Bone marrow (tissue), 2 donors: ENCODE measurements at regions not wholly inside any gene's neighbourhood (a gene's known extent, or its start where the extent isn't known, plus 50 kb on each side); places are given as distances from the start of the nearest gene placed in this dataset.
"Not testable (repeated sequence)": the region's sequence is repeated elsewhere in the genome, so short reads cannot be mapped to it uniquely, and the experiment has no call there.

Source experiments
- DNase-seq, 2 donors: peaks; one replicate each; lab custom pipeline; 2025; lab: John Stamatoyannopoulos, UW

DNA sequence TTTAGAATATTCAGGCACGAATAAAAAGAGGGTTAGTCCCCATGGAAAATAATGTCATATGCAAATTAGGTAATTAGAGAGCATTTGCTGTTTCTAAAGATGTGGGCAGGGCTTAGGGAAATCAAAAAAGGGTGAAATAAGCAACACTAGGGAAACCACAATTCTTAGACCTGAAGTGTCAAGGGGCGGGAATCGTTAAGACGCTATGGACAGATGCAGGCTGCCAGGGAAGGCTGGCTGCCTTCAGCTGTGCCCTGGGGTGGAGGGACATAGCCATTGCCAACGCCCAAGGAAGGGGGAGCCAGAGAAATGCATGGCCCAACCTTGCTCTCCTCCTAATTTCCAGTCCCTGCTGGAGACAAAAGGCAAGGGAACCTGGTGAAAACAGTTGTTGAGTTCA is 141.7 kb upstream of the PROK2 start:
- DNase-seq, result no peak

DNA sequence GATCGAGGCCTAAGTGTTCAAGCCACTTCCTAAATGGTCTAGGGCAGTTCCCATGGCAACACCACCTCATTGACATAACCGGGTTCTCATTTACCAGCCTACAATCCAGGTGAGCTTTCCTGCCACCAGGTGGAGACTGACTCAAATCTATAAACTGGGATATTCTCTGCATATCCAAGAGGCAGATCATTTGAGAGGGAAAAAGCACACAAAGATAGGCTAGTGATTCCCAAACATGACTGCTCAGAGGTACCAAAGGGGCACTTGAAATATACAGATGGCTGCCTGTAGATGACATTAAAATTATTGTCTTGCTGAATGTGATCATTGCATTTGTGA is 141.3 kb upstream of the PROK2 start:
- no peak for DNase-seq

DNA sequence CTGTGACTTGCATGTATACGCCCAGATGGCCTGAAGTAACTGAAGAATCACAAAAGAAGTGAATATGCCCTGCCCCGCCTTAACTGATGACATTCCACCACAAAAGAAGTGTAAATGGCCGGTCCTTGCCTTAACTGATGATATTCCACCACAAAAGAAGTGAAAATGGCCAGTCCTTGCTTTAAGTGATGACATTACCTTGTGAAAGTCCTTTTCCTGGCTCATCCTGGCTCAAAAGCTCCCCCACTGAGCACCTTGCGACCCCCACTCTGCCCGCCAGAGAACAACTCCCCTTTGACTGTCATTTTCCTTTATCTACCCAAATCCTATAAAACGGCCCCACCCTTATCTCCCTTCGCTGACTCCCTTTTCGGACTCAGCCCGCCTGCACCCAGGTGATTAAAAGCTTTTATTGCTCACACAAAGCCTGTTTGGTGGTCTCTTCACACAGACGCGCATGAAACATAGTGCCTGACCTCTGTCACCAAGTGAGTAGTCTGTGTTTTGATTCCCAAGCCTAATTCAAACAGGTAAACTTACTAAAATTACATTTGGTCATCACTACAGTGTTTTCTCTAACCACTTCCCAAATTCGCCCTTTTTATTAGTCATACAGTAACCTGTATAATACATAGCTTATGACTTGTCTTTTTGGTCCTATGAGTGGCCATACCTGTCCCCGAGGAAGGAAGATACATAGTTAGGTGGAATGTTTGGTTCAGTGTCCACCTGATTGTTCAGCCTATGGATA is 140.7 kb upstream of the PROK2 start:
- DNase-seq, result not testable (repeated sequence)

- DNase-seq, result no peak
These were observed 139.8 kb upstream of the PROK2 start for GRCh38 chr3:71924721-71925120.

DNA sequence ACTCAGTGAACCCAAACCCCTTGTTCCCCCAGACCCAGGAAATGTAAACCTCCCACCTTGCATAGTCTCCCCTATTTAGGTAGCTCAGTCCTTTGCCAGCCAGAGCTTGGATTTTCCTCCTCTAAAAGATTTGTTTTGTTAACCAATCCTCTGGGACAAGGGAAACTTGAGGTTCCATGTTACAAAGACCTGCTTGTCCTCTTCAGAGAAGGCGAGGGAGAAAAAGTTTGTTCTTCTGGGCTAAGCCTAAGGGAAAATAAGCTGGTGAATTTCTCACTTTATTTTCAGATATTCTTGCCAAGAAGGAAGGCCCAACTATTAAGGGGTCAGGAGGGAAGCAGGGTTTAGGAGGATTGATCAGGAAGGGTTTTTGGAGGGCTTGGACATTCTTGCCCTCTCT is 136.1 kb upstream of the PROK2 start:
- no peak for DNase-seq

GRCh38 chr3:71919572-71919971 is 134.6 kb upstream of the PROK2 start:
- DNase-seq, result no peak

- DNase-seq, result no peak
These were observed 132.6 kb upstream of the PROK2 start for GRCh38 chr3:71917545-71917944.

DNA sequence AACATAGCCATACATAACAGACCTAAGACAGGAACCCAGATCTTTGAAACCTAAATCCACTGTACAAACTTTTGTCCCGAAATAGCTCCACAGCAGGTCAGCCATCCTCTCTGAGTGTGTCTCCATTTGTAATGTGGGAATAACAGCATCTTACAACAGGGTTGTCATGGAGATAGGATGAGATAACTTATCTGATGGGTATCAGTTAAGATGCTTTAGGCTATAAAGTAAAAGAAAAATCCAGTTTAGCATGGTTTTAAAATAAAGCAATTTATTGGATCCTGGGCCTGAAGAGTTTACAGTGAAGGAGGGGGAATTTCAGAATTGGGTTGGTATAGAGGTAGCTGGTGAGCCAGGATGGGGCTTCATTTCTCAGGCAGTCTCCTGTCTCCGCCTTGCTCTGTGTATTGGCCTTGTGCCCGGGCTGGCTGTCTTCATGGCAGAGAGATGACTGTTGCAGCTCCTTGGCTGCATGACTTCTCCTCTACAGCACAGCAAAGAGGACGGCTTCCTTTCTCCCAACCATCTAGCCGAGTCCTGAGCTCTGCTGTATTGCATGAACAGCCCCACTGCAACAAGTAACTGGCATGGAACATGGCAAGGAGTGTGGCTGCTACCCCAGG is 131.9 kb upstream of the PROK2 start:
- DNase-seq, result no peak

DNA sequence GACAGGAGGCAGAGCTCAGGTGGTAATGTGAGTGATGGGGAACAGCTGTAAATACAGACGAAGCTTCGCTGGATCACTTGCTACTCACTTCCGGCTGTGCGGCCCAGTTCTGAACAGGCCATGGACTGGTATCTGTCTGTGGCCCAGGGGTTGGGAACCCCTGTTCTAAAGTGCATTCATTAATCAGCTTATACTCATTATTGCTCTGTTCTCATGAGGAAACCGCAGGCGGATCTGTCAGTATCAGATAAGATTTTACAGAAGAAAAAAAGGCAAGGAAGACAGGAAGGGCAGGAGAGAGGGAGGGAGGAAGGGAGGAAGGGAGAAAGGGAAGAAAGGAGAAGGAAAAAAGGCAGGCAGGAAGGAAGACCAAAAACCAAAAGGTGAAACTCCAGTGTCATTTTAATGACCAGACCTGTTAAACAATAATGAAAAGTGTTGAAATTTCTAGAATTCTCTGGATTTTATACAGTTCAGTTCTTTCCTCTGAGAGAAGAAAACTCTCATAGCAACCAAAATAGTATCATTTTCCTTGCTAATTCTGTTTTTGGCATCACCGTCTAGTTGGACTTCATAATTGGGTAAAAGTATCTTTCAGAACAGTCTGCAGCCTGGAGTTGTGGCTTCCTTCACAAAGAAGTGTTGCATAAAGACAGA is 128.0 kb upstream of the PROK2 start:
- DNase-seq, result no peak

- no peak for DNase-seq
These were observed 125.2 kb upstream of the PROK2 start for GRCh38 chr3:71910108-71910507.

GRCh38 chr3:71907996-71908395 is 123.0 kb upstream of the PROK2 start:
- DNase-seq, result no peak

- no peak for DNase-seq
These were observed 122.0 kb upstream of the PROK2 start for GRCh38 chr3:71906976-71907375.

GRCh38 chr3:71905426-71905825 is 120.5 kb upstream of the PROK2 start:
- peak in 1 of 2 donors; percentile 71 for DNase-seq

DNA sequence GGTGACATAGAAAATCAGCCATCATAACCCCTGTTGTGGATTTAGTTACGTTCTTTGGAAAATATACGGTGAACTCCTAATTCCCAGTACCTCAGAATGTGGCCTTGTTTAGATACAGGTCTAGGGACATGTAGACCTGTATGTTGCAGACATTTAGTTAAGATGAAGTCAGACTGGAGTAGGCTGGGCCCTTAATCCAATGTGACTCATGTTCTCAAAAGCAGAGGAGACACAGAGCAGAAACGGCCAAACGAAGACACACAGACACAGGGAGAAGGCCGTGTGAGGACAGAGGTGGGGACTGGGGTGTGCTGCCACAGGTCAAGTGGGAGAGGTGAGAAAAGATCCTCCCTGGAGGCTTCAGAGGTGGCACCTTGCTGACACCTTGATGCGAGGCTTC is 119.0 kb upstream of the PROK2 start:
- DNase-seq, result no peak

- DNase-seq, result no peak
These were observed 118.2 kb upstream of the PROK2 start for GRCh38 chr3:71903112-71903495.

DNA sequence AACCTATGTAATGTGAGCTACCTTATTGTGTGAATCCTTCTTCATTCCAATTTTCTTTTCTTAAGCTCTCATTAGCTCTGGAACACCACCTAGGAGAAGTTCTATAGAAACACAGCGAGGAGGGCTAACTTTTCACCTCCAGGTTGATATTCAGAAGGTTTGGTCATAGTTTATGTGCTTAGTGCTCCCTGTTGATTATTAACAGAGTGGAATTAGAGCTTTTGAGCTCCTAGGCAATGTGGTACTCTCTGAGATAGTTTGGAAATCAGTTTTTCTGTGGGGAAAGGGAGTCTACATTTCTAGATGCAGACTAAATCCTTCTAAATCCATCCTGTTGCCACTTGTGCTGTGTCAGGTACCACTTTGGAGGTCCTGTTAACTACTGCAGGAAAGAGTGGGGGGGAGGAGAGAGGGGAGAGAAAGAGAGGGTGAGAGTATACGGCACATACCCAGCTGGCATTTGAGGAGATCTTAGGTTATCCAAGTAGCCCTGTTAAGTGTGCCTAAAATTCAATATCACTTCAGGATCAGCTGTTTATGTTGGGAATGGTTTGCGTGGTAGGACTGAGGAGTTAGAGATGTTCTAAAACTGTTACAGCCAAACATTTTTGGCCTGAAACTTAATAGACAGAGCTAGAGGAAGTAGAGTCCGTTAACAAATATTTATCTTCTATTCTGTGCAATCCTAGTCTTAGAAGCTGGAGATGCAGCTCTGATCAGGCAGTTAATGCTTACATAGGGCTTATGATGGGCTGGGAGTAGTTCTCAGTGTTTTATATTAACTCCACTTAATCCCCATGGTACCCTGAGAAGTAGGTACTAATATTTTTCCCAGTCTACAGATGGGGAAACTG is 117.5 kb upstream of the PROK2 start:
- no peak for DNase-seq

- DNase-seq, result no peak
These were observed 116.7 kb upstream of the PROK2 start for GRCh38 chr3:71901645-71902044.

GRCh38 chr3:71900057-71900456 is 115.1 kb upstream of the PROK2 start:
- DNase-seq, result no peak

- DNase-seq, result no peak
These were observed 111.8 kb upstream of the PROK2 start for GRCh38 chr3:71896751-71897150.

DNA sequence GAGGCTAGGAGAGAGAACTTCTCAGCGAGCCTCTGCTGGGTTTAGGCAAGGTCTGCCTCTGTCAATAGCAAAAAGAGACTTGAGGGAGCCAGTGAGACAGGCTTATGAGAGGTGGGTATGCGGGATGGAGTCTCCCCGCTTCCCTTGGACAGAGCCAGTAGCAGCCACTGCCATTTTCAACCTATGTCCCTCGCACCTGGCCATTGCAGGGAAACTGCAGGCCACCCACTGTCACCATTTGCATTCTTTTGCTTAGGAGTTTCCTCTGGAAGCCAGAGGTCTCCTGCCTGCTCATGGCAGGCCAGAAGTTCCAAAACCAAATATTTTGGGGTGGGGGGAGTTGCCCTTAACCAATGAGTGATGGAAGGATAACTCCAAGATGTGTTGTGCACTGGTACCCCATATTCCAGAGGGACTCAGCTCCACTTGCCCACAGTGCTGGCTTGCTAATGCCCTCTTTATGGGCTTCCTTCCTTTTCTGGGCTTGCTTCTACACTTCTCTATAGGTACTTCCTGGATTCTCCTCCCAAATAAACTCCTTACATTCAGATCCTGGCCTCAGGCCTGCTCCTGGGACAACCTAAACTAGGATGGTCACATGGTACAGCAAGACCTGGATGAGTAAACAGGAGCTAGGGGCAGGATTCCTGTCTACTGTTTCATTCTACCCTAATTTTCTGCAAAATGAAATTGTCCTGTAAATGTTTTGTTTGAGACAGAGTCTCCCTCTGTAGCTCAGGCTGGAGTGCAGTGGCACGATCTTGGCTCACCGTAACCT is 108.9 kb upstream of the PROK2 start:
- DNase-seq, result no peak

GRCh38 chr3:71893122-71893521 is 108.2 kb upstream of the PROK2 start:
- DNase-seq, result no peak

- no peak for DNase-seq
These were observed 106.5 kb upstream of the PROK2 start for GRCh38 chr3:71891483-71891882.
